HUES48 (cell line): ENCODE measurements at regions not wholly inside any gene's neighbourhood (a gene's known extent, or its start where the extent isn't known, plus 50 kb on each side); places are given as distances from the start of the nearest gene placed in this dataset.

Experiments
- H3K27ac ChIP-seq: one replicate; pipeline ENCODE4 v1.7.0; 2013; ENCODE audit warnings: low read depth, low read length, inconsistent platforms
- H3K27me3 ChIP-seq: 2 replicates; pipeline ENCODE4 v1.6.1; 2013; ENCODE audit warnings: mild to moderate bottlenecking, low read length; ENCODE audit not compliant: control insufficient read depth, insufficient read depth
- H3K36me3 ChIP-seq: 2 replicates; pipeline ENCODE4 v1.6.1; 2013; ENCODE audit warnings: low read length; ENCODE audit not compliant: control insufficient read depth, insufficient read depth
- H3K4me1 ChIP-seq: 2 replicates; pipeline ENCODE4 v1.6.1; 2013; ENCODE audit warnings: mild to moderate bottlenecking, low read length; ENCODE audit not compliant: control insufficient read depth, insufficient read depth
- H3K4me3 ChIP-seq: 2 replicates; pipeline ENCODE4 v1.5.1; 2013; ENCODE audit warnings: mild to moderate bottlenecking, low read depth, low read length
- H3K9ac ChIP-seq: 2 replicates; pipeline ENCODE4 v1.6.1; 2013; ENCODE audit warnings: mild to moderate bottlenecking, low read depth, low read length, moderate library complexity
- H3K9me3 ChIP-seq: 2 replicates; pipeline ENCODE4 v1.6.1; 2013; ENCODE audit warnings: low read length; ENCODE audit not compliant: control insufficient read depth, insufficient read depth

- peak overlapping the region; percentile 21; the same call in 1 of the 2 replicates for H3K9ac ChIP-seq
- peaks cover 29% of the 10 kb centered on the region for H3K4me1 ChIP-seq
- peaks cover 6% of the 10 kb centered on the region; the same call in 1 of the 2 replicates for H3K27me3 ChIP-seq
- H3K4me3 ChIP-seq, result peak overlapping the region; percentile 61
- H3K9me3 ChIP-seq, result no peaks in the 10 kb centered on the region
- H3K36me3 ChIP-seq, result no peaks in the 10 kb centered on the region
- H3K27ac ChIP-seq, result peak overlapping the region; percentile 61
Observed at GRCh38 chr6:137415127-137415833, 78.9 kb downstream of the OLIG3 start.

- H3K36me3 ChIP-seq, result no peaks in the 10 kb centered on the region
- H3K9ac ChIP-seq, result no peak overlapping the region
- peaks cover 6% of the 10 kb centered on the region; the same call in 1 of the 2 replicates for H3K27me3 ChIP-seq
- no peak overlapping the region for H3K27ac ChIP-seq
- peaks cover 29% of the 10 kb centered on the region for H3K4me1 ChIP-seq
- peak overlapping the region; percentile 61; the same call in 1 of the 2 replicates for H3K4me3 ChIP-seq
- H3K9me3 ChIP-seq, result no peaks in the 10 kb centered on the region
Observed at GRCh38 chr6:137414599-137414998, 79.6 kb downstream of the OLIG3 start.

GRCh38 chr6:137413482-137413881 lies 80.7 kb downstream of the OLIG3 start:
- Histone ChIP-seq H3K9ac (no peak overlapping the region), H3K4me1 (peaks cover 29% of the 10 kb centered on the region), H3K9me3 (no peaks in the 10 kb centered on the region), H3K36me3 (no peaks in the 10 kb centered on the region), H3K4me3 (no peak overlapping the region), H3K27ac (no peak overlapping the region), H3K27me3 (peaks cover 6% of the 10 kb centered on the region; the same call in 1 of the 2 replicates)

- Histone ChIP-seq H3K27ac (no peak overlapping the region), H3K9me3 (no peaks in the 10 kb centered on the region)
Observed at GRCh38 chr6:137412562-137412961, 81.6 kb downstream of the OLIG3 start.

GRCh38 chr6:137409266-137409777 lies 84.9 kb downstream of the OLIG3 start:
- peaks cover 1% of the 10 kb centered on the region; the same call in 1 of the 2 replicates for H3K4me1 ChIP-seq
- peaks cover 6% of the 10 kb centered on the region; the same call in 1 of the 2 replicates for H3K27me3 ChIP-seq
- no peak overlapping the region for H3K9ac ChIP-seq
- H3K9me3 ChIP-seq, result no peaks in the 10 kb centered on the region
- H3K36me3 ChIP-seq, result no peaks in the 10 kb centered on the region
- no peak overlapping the region for H3K4me3 ChIP-seq
- no peak overlapping the region for H3K27ac ChIP-seq

More at GRCh38 chr6:137412562-137412961, 81.6 kb downstream of the OLIG3 start:
- H3K27me3 ChIP-seq, result peaks cover 6% of the 10 kb centered on the region; the same call in 1 of the 2 replicates
- no peak overlapping the region for H3K9ac ChIP-seq
- peaks cover 29% of the 10 kb centered on the region for H3K4me1 ChIP-seq
- H3K4me3 ChIP-seq, result no peak overlapping the region
- no peaks in the 10 kb centered on the region for H3K36me3 ChIP-seq

GRCh38 chr6:137407816-137408215 lies 86.4 kb downstream of the OLIG3 start:
- Histone ChIP-seq H3K4me3 (no peak overlapping the region), H3K36me3 (no peaks in the 10 kb centered on the region), H3K27me3 (no peaks in the 10 kb centered on the region), H3K9me3 (no peaks in the 10 kb centered on the region), H3K4me1 (no peaks in the 10 kb centered on the region), H3K9ac (no peak overlapping the region), H3K27ac (no peak overlapping the region)

GRCh38 chr6:137405806-137406205 lies 88.4 kb downstream of the OLIG3 start:
- no peaks in the 10 kb centered on the region for H3K4me1 ChIP-seq
- H3K36me3 ChIP-seq, result no peaks in the 10 kb centered on the region
- no peaks in the 10 kb centered on the region for H3K9me3 ChIP-seq
- H3K27ac ChIP-seq, result no peak overlapping the region
- H3K9ac ChIP-seq, result no peak overlapping the region
- no peaks in the 10 kb centered on the region for H3K27me3 ChIP-seq
- no peak overlapping the region for H3K4me3 ChIP-seq

- Histone ChIP-seq H3K4me1 (no peaks in the 10 kb centered on the region), H3K9ac (no peak overlapping the region), H3K4me3 (no peak overlapping the region), H3K27me3 (no peaks in the 10 kb centered on the region), H3K27ac (no peak overlapping the region), H3K9me3 (no peaks in the 10 kb centered on the region), H3K36me3 (no peaks in the 10 kb centered on the region)
Observed at GRCh38 chr6:137403855-137404254, 90.3 kb downstream of the OLIG3 start.

- no peaks in the 10 kb centered on the region for H3K27me3 ChIP-seq
- no peaks in the 10 kb centered on the region for H3K4me1 ChIP-seq
- H3K4me3 ChIP-seq, result no peak overlapping the region
- no peak overlapping the region for H3K9ac ChIP-seq
- no peaks in the 10 kb centered on the region for H3K36me3 ChIP-seq
- no peaks in the 10 kb centered on the region for H3K9me3 ChIP-seq
- H3K27ac ChIP-seq, result no peak overlapping the region
Observed at GRCh38 chr6:137403443-137403842, 90.8 kb downstream of the OLIG3 start.

- Histone ChIP-seq H3K9ac (no peak overlapping the region), H3K4me3 (no peak overlapping the region), H3K36me3 (no peaks in the 10 kb centered on the region), H3K4me1 (no peaks in the 10 kb centered on the region), H3K9me3 (no peaks in the 10 kb centered on the region), H3K27me3 (no peaks in the 10 kb centered on the region), H3K27ac (no peak overlapping the region)
Observed at GRCh38 chr6:137402143-137402680, 92.0 kb downstream of the OLIG3 start.

GRCh38 chr6:137401088-137401487 lies 93.1 kb downstream of the OLIG3 start:
- no peaks in the 10 kb centered on the region for H3K36me3 ChIP-seq
- H3K4me1 ChIP-seq, result no peaks in the 10 kb centered on the region
- no peak overlapping the region for H3K9ac ChIP-seq
- H3K27ac ChIP-seq, result no peak overlapping the region
- H3K27me3 ChIP-seq, result no peaks in the 10 kb centered on the region
- no peaks in the 10 kb centered on the region for H3K9me3 ChIP-seq
- H3K4me3 ChIP-seq, result no peak overlapping the region
